ENCODE measurements at regions not wholly inside any gene's neighbourhood (a gene's known extent, or its start where the extent isn't known, plus 50 kb on each side); places are given as distances from the start of the nearest gene placed in this dataset.
"Not testable (repeated sequence)": the region's sequence is repeated elsewhere in the genome, so short reads cannot be mapped to it uniquely, and the experiment has no call there.

GRCh38 chr3:107465064-107465631, 57.6 kb upstream of the BBX start:
- intact Hi-C loops (cut with micrococcal nuclease): no loop called here

DNA sequence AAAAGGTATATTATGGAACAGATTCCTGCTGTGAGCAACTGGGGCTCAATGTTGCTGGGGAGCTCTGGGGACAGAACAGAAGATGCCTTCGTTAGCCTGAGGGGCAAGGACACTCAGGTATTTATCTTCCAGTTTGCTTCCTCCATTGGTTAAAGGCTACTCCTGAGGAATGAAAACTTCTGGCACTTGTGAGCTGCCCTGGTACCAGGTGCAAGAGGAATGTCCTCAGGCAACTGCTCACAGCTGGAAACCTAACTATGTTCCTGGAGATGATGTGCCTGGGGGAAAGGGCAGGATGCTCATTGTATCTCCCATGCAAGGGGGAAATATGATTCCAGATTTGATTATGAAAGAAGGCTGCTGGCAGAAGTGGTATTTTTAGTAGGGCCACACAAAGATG, 54.0 kb upstream of the BBX start:
- intact Hi-C loops (cut with micrococcal nuclease): no loop called here

DNA sequence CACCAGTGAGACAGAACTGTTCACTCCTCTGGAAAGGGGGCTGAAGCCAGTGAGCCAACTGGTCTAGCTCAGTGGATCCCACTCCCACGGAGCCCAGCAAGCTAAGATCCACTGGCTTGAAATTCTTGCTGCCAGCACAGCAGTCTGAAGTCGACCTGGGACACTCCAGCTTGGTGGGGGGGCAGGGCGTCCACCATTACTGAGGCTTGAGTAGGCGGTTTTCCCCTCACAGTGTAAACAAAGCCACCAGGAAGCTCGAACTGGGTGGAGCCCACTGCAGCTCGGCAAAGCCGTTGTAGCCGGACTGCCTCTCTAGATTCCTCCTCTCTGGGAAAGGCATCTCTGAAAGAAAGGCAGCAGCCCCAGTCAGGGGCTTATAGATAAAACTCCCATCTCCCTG, 52.3 kb upstream of the BBX start:
- intact Hi-C loops (cut with micrococcal nuclease): not testable (repeated sequence)

All from T-helper 2 cell treated with Interferon-gamma antibody and Interleukin-4, amounts not matched to agents 100 ng/mL and 5 ng/mL, for 36 hours (primary cell).